ENCODE measurements at regions not wholly inside any gene's neighbourhood (a gene's known extent, or its start where the extent isn't known, plus 50 kb on each side); places are given as distances from the start of the nearest gene placed in this dataset.

- Histone ChIP-seq H3K27me3 (replicated peaks; ENCODE audit: control insufficient read depth, insufficient read depth, low read length) (no peaks in the 10 kb centered on the region), H3K36me3 (ENCODE audit: control insufficient read depth, insufficient read depth, low read length) (no peaks in the 10 kb centered on the region), H3K4me3 (replicated peaks; ENCODE audit: low read depth, low read length) (no peak overlapping the region)
- no peak for TF ChIP-seq CTCF (IDR thresholded peaks at IDR 0.05; ENCODE audit: insufficient read depth, low read length, poor library complexity, severe bottlenecking)
- DNase-seq (ENCODE audit: extremely low read depth, insufficient read length) = no peak
Measured at GRCh38 chr1:221791846-221792245, 50.0 kb upstream of the DUSP10 start.

All from GM06990 (cell line).